Gastrocnemius medialis (tissue), 4 donors: ENCODE measurements at regions not wholly inside any gene's neighbourhood (a gene's known extent, or its start where the extent isn't known, plus 50 kb on each side); places are given as distances from the start of the nearest gene placed in this dataset.

Experiments
- POLR2A ChIP-seq, 2 donors: fragments of 450-650 bp; IDR thresholded peaks; one replicate each; pipeline ENCODE4 v1.6.1; 2017; ENCODE audit warnings: antibody characterized with exemption in 2 of 2, mild to moderate bottlenecking in 2 of 2, moderate library complexity in 2 of 2
- TF ChIP-seq, protein P1 (sequence below), 5 experiments: fragments of 450-650 bp in 3 of 5; fragments of 200-600 bp in 2 of 5; sonication (generic) in 2 of 5; IDR thresholded peaks in 4 of 5; conservative IDR thresholded peaks in 1 of 5; 1 replicate in 4 of 5; 2 replicates in 1 of 5; pipeline ENCODE4 v1.5.1; 2016 to 2019; ENCODE audit warnings: antibody characterized with exemption in 5 of 5, mild to moderate bottlenecking in 3 of 5, moderate library complexity in 3 of 5

DNA sequence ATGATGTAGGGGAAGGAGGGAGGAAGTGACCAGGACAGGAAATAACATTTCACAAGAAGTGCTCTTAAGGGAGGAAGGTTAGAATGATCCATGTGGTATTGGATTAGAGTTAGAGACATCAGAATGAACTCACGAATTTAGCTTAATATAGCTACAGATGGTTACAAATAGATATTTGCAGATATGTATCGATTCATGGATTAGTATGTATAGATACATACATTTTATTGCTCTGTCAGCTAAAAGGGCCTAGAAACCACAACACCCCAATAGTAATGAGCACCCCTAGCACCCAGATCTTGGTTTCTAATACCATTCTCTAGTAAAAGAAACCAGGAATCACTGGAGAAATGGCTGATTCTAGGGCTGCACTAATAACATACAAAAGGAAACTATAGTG lies 59.6 kb upstream of the LTBP1 start:
- no peak for TF ChIP-seq POLR2A (IDR thresholded peaks at IDR 0.05)
- TF ChIP-seq, protein P1, sequence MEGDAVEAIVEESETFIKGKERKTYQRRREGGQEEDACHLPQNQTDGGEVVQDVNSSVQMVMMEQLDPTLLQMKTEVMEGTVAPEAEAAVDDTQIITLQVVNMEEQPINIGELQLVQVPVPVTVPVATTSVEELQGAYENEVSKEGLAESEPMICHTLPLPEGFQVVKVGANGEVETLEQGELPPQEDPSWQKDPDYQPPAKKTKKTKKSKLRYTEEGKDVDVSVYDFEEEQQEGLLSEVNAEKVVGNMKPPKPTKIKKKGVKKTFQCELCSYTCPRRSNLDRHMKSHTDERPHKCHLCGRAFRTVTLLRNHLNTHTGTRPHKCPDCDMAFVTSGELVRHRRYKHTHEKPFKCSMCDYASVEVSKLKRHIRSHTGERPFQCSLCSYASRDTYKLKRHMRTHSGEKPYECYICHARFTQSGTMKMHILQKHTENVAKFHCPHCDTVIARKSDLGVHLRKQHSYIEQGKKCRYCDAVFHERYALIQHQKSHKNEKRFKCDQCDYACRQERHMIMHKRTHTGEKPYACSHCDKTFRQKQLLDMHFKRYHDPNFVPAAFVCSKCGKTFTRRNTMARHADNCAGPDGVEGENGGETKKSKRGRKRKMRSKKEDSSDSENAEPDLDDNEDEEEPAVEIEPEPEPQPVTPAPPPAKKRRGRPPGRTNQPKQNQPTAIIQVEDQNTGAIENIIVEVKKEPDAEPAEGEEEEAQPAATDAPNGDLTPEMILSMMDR (IDR thresholded peaks at IDR 0.05 in 4 of 5, conservative IDR thresholded peaks at IDR 0.05 in 1 of 5) = no peak
